Prostate gland (tissue), 2 donors: ENCODE measurements at regions not wholly inside any gene's neighbourhood (a gene's known extent, or its start where the extent isn't known, plus 50 kb on each side); places are given as distances from the start of the nearest gene placed in this dataset.

Source experiments
- DNase-seq: peaks from one replicate; pipeline ENCODE4 v3.0.0-alpha.2; 2019; ENCODE audit warnings: low spot score
- H3K27ac ChIP-seq, 2 donors: fragments of 200-600 bp; sonication (generic); 2 replicates each; pipeline ENCODE4 v1.5.1; 2017 to 2019
- H3K27me3 ChIP-seq: fragments of 200-600 bp; sonication (generic); replicated peaks from 2 replicates; pipeline ENCODE4 v1.5.1; 2019; ENCODE audit not compliant: insufficient read depth
- H3K36me3 ChIP-seq, 2 donors: fragments of 200-600 bp; sonication (generic); 1 replicate in 1 of 2; 2 replicates in 1 of 2; pipeline versions ENCODE4 v1.5.1 to v1.8.1; 2017 to 2019
- H3K4me1 ChIP-seq: fragments of 200-600 bp; sonication (generic); replicated peaks from 2 replicates; pipeline ENCODE4 v1.5.1; 2019
- H3K4me3 ChIP-seq, 2 donors: fragments of 200-600 bp; sonication (generic); 2 replicates each; pipeline ENCODE4 v1.5.1; 2017 to 2019
- H3K9me3 ChIP-seq: fragments of 200-600 bp; sonication (generic); 2 replicates; pipeline ENCODE4 v1.5.1; 2017
- POLR2A ChIP-seq: fragments of 450-650 bp; IDR thresholded peaks from one replicate; pipeline ENCODE4 v1.6.1; 2016; ENCODE audit warnings: antibody characterized with exemption, mild to moderate bottlenecking
- POLR2AphosphoS5 ChIP-seq: sonication (generic); formaldehyde crosslinking; IDR thresholded peaks from one replicate; pipeline ENCODE4 v1.6.1; 2017; ENCODE audit warnings: antibody characterized with exemption
- WGBS: methylation state at CpG from one replicate; pipeline ENCODE4 v1.1.5; 2018; 5-methylcytosine and 5-hydroxymethylcytosine counted together
- intact Hi-C: fragments of 100-400 bp; cut with DNase I; formaldehyde crosslinking; loops from one replicate; pipeline ENCODE4 v1.14.2; 2022
- TF ChIP-seq, protein P1 (sequence below), 4 experiments: fragments of 200-600 bp in 2 of 4; fragments of 450-650 bp in 2 of 4; sonication (generic) in 2 of 4; IDR thresholded peaks; 1 replicate in 3 of 4; 2 replicates in 1 of 4; pipeline ENCODE4 v1.5.1; 2016 to 2019; ENCODE audit warnings: antibody characterized with exemption in 4 of 4, mild to moderate bottlenecking in 2 of 4, moderate library complexity in 2 of 4

DNA sequence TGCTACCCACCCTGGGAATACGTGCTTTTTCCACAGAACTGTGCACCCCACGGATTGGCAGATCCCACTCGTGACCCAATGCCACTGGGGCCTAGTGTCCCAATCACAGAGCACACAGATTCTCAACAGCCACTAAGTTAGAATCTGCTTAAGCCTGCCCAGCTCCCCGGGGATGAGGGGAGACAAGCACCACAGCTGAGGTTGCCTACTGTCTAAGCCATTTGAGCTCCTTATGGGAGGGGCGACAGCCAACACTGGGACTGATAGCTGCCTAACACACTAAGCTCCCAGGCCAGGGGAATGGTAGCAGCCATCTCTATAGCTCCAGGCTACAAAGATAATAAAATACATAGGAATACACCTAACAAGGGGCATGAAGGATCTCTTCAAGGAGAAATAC lies 93.5 kb upstream of the GUCY1A1 start:
- H3K4me1 ChIP-seq: no peaks in the 10 kb centered on the region
- WGBS: 86% methylated on average over 5 of the region's 5 CpGs
- TF ChIP-seq POLR2AphosphoS5: no peak
- TF ChIP-seq POLR2A: no peak
- TF ChIP-seq, protein P1, sequence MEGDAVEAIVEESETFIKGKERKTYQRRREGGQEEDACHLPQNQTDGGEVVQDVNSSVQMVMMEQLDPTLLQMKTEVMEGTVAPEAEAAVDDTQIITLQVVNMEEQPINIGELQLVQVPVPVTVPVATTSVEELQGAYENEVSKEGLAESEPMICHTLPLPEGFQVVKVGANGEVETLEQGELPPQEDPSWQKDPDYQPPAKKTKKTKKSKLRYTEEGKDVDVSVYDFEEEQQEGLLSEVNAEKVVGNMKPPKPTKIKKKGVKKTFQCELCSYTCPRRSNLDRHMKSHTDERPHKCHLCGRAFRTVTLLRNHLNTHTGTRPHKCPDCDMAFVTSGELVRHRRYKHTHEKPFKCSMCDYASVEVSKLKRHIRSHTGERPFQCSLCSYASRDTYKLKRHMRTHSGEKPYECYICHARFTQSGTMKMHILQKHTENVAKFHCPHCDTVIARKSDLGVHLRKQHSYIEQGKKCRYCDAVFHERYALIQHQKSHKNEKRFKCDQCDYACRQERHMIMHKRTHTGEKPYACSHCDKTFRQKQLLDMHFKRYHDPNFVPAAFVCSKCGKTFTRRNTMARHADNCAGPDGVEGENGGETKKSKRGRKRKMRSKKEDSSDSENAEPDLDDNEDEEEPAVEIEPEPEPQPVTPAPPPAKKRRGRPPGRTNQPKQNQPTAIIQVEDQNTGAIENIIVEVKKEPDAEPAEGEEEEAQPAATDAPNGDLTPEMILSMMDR (IDR thresholded peaks at IDR 0.05): no peak
- H3K9me3 ChIP-seq: no peaks in the 10 kb centered on the region
- H3K4me3 ChIP-seq: no peak overlapping the region
- intact Hi-C loops: no loop called here
- no peak for DNase-seq
- H3K27ac ChIP-seq: peak overlapping the region in 1 of 2 donors; percentile 71
- no peaks in the 10 kb centered on the region for H3K36me3 ChIP-seq
- no peaks in the 10 kb centered on the region for H3K27me3 ChIP-seq

DNA sequence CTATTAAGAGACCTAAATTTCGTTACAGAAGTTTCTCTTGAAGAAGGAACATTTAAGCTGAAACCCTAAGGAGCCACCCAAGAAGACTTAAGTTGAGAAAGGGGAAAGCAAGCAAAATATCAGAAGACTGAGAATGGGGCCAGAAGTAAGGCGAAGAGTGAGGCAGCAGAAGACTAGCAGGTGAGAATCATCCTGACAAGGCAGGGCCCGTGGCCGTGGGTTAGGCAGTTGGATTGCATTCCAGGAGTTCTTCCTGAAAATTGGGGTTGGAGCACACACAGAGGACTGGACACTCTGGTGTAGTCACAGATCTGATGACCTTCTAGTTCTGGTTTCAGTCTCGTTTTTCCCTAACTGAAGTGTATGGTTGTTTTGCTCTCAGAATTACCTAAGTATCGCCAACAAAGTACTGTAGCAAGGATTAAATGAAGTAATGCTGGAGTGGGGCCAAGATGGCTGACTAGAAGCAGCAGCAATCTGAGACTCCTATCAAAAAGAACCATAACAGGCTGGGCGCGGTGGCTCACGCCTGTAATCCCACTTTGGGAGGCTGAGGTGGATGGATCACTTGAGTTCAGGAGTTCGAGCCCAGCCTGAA lies 94.4 kb upstream of the GUCY1A1 start:
- Histone ChIP-seq H3K4me1 (no peaks in the 10 kb centered on the region), H3K27me3 (no peaks in the 10 kb centered on the region), H3K4me3 (no peak overlapping the region), H3K36me3 (no peaks in the 10 kb centered on the region), H3K27ac (peak overlapping the region; percentile 15 to 71), H3K9me3 (no peaks in the 10 kb centered on the region)
- 90% methylated on average over 10 of the region's 10 CpGs for WGBS
- intact Hi-C loops: no loop called here
- DNase-seq: no peak
- TF ChIP-seq, protein P1 (IDR thresholded peaks at IDR 0.05): no peak
- TF ChIP-seq POLR2AphosphoS5: no peak
- no peak for TF ChIP-seq POLR2A

DNA sequence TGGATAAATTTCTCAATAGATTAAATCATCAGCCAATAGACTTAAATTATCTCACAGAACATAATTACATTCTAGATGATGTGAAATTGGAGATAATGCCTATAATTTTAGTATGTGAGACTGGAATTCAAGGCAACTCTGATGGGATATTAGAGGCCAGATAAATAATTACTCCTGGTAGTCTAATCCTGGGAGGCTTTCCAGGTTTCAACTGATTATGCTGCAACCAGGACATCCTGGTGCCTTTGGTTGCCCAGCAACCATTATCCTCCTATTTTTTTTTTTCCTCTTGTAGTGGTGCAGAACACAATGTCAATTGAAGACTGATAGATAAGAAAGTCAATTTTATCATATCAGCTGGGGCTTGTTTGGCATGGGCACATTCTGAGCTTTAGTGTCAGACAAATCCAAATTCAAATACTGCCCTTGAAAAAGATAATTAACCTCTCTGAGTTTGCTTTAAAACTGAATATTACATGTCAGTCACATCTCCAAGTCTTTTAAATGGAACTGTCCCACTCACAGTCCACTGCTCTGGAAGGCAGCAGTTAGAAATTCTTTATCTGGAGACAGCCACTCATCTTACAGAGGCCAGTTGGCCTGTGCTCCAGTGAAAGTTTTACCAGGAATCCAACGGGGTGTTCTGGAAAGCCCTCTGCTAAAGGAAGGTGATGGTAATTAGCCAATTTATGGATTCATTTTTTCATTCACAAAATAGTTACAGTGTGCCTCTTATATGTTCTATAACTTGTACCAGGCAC lies 95.3 kb upstream of the GUCY1A1 start:
- Histone ChIP-seq H3K4me1 (no peaks in the 10 kb centered on the region), H3K9me3 (no peaks in the 10 kb centered on the region), H3K27me3 (no peaks in the 10 kb centered on the region), H3K4me3 (no peak overlapping the region), H3K36me3 (no peaks in the 10 kb centered on the region), H3K27ac (peak overlapping the region; percentile 15 to 71)
- 67% methylated on average over 1 of the region's 1 CpG for WGBS
- DNase-seq: no peak
- intact Hi-C loops: no loop called here
- TF ChIP-seq POLR2A (no peak), POLR2AphosphoS5 (peak; percentile 36)

DNA sequence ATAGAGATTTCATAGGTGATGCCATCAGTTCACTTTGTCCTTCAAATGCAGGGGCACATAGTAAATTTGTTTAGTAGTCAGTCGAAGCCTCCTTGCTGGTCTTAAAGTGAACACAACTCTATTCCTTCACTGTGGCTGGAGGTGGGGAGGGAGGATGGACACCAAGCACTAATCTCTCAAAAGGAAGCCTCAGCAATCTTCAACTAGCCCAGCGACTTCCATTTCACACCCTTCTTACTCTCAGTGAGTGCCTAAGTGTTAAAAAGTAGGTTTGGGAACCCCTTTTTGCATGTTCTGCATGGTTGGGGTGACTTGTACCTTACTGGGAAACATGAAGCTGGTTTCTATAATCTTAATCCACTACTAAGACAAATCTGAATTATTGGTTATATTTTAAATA lies 96.0 kb upstream of the GUCY1A1 start:
- intact Hi-C loops: no loop called here
- Histone ChIP-seq H3K27me3 (no peaks in the 10 kb centered on the region), H3K4me3 (no peak overlapping the region), H3K36me3 (no peaks in the 10 kb centered on the region), H3K27ac (no peak overlapping the region), H3K9me3 (no peaks in the 10 kb centered on the region), H3K4me1 (no peaks in the 10 kb centered on the region)
- no peak for DNase-seq
- 76% methylated on average over 2 of the region's 2 CpGs for WGBS
- no peak for TF ChIP-seq POLR2AphosphoS5
- TF ChIP-seq POLR2A: no peak
- TF ChIP-seq, protein P1 (IDR thresholded peaks at IDR 0.05): no peak

DNA sequence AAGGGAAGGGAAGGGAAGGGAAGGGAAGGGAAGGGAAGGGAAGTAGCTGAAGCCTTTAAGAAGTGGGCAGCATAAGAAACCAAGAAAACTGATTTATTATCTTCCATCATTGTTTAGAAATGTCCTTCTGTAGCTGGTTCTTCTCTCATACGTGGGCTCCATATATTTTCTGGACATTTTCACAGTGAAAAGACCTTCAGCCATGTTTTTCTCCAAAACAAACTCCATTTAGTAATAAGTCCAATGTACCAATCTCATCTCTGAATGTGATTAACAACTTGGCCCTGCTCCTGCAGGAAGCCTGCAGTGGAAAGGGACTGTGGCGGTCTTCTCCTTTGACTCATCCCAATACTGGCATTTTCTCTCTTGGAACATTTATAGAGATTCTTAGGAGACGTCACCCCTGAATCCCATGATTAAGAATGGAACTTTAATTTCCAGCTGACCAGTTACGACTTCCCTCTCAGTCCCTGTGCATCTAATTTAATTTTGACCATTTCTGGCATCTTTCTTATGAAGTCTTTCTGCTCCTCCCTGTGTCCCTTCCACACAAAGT lies 96.6 kb upstream of the GUCY1A1 start:
- H3K9me3 ChIP-seq: no peaks in the 10 kb centered on the region
- no peak for TF ChIP-seq POLR2A
- no peak for TF ChIP-seq POLR2AphosphoS5
- TF ChIP-seq, protein P1 (IDR thresholded peaks at IDR 0.05): no peak
- no peaks in the 10 kb centered on the region for H3K27me3 ChIP-seq

More for the DNA sequence above, 96.6 kb upstream of the GUCY1A1 start:
- intact Hi-C loops: no loop called here
- WGBS: 86% methylated on average over 4 of the region's 4 CpGs
- no peak for DNase-seq
- no peaks in the 10 kb centered on the region for H3K4me1 ChIP-seq
- H3K4me3 ChIP-seq: no peak overlapping the region
- no peaks in the 10 kb centered on the region for H3K36me3 ChIP-seq
- no peak overlapping the region for H3K27ac ChIP-seq
